GM18511 (cell line): ENCODE measurements at regions not wholly inside any gene's neighbourhood (a gene's known extent, or its start where the extent isn't known, plus 50 kb on each side); places are given as distances from the start of the nearest gene placed in this dataset.

Experiments
- ATAC-seq: cut with Tn5 transposase; IDR thresholded peaks from one replicate; pipeline ENCODE4 v1.9.1; 2021; ENCODE audit warnings: mild to moderate bottlenecking, moderate library complexity; ENCODE audit not compliant: unreplicated experiment

DNA sequence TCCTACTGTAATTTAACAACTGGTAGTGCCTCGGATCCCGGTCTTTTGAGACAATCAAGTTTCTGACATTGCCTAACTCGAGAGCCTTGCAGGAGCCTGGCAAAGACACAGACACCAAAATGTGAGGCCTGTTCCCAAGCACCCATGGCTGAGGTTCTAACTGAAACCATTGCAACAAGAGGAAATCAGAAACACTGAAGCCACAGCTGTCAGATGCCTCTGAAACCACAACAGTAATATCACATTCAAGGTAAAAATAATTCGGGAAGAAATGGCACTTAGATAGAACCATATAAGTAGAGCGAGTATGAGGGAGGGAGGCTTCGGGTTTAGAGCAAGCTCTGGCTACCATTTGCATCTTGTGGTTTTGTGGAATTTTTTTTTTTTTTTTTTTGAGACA lies 285.9 kb downstream of the FBXO15 start:
- no peak for ATAC-seq

DNA sequence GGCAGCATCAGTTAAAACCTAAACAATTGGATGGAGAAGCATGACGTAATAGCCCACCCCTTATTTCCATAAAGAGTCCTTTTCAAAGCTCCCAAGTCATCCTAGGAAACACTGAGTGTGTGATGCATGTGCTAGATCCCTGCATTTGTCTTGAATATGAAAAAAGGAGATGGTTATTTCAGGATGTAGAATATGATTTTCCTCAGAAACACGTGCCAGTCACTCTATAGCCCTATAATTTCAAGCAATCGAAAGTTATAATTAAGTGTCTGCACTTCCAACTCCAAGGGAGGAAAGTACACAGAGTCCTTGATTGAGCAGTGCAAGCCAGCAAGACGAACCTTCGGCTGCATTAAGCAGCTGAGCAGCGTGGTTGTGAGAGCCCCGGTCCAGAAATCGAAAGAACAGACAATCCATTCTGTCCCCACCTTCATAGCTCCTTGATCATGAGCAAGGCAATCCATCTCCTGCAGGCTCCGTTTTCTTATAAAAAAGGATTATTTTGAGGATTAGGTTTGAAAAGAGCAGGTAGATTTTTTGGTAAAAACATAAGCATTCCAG lies 287.7 kb downstream of the FBXO15 start:
- no peak for ATAC-seq

DNA sequence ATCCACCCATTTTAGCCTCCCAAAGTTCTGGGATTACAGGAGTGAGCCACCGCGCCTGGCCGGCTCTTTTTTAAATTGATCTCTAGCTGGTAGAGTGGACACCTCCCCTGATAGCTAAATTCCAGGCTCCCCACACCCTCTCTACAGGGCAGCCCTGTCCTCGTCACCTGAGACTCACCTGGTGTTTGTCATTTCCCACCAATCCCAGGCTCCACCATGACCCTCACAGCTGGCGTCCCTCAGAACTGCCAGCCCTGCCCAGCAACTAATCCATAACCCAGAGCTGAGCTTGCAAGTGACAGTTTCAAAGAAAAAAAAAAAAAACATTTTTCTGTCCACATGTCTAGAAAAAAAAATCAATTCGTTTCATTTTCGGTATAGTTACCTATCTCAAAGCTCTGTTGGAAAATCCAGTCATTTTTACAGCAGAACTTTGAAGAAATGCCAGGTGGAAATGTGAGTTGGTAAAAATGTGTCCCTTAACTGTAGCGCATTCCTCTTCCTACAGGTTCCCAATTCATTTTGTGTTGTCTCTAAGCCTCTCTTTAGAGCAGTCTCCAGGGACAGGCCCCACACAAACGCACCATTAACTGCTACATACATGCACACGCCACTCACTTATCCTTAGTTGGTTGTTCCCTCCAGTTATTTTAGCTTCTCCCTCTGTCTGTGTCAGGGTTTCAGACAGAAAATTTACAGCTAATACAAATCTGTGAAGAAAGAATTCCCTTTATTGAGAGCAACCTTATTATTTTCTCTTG lies 294.7 kb downstream of the FBXO15 start:
- ATAC-seq, result no peak

DNA sequence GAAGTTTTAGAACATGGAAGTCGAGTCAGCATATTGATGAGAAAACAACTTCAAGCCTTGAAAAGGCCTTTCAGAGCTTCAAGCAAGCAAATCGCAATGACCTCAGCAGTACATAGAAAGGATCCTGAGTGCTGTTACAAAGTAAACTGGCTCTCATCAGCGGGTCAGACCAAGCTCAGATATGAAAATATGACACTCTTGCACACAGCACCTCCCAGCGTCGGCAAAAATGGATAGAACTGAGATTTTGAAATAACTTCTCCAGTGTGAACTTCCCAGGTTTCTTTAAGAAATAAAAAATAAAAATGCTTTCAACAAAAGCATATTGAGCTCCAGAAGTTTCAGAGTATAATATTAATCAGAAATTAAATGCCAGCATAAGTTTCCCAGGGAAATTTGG lies 296.9 kb downstream of the FBXO15 start:
- ATAC-seq, result no peak

DNA sequence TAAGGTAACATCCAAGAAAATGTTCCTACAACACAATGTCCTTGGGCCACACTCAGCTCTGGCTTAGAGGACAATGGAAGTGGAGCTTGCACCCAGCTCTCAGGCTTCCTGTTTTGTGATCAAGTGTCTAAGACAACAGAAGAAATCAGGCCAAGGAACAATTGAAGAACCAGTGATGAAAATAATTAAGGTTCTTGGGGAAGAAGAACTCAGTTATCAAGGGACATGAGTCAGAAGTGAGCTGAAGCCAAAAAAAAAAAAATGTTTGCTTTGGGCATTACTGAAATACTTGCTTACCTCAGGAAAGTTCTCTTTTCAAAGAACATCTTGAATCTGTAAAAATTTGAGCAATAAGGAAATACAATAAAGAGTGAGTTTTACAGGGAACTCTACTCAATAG lies 299.0 kb downstream of the FBXO15 start:
- ATAC-seq, result no peak

DNA sequence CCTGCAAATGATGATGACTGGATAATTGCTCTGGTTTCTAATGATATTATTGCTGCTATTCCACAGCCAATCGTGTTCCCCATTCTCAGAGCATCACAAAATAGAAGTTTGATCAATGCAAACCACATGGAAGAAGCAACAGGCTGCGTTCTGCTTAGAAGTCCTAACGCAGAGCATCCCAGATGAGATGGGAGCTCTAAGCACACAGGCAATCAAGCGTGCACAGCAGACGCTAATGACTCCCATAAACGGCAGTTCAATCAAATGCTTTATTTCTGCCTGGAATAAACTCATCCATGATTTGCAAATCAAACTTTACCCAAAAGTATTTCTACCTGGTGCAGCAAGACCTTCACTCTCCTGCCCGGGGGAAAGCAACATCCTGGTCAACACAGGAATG lies 304.2 kb downstream of the FBXO15 start:
- ATAC-seq, result no peak

DNA sequence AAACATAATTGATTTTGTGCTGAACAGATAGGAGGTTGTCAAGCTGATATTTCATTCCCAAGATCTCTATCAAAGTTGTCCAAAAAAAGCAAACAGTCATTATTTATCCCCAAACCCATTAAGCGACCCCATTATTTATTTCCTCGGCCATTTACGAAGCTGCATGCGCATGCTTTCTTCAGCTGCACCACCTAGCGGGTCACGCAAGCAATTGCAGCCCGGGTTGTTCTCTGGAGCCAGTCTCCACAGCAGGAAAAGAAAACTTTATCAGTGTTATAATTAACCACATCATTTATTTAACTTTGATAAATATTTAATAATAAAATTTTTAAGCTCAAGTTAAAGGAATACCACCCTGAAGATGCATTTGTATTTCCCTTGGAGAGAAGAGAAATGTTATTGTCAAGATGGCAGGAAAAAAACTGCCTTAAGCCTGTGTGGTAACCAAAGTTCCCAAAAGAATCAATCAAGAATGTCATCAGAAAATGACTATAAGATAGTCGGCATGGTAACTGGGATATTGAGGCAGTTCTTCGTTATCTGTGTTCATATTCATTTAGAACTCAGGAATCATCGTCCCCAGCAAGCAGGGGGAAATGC lies 304.7 kb downstream of the FBXO15 start:
- ATAC-seq, result peak; percentile 93

DNA sequence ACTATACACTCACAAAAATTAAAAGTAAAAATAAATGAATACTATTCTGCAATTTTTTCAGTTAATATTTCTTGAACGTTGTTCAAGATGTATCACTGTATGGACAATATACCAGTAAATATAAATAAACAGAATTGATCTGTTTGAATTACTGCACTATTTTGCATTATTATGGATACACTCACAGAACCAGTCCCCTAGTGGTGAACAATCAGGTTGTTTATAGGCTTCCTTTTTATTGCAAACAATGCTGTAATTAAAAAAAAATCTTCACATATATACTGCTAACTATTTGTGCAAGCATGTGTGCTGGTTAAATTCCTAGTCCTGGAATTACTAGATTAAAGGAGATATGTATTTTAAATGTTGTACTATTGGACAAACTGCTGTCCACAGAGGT lies 306.0 kb downstream of the FBXO15 start:
- no peak for ATAC-seq

DNA sequence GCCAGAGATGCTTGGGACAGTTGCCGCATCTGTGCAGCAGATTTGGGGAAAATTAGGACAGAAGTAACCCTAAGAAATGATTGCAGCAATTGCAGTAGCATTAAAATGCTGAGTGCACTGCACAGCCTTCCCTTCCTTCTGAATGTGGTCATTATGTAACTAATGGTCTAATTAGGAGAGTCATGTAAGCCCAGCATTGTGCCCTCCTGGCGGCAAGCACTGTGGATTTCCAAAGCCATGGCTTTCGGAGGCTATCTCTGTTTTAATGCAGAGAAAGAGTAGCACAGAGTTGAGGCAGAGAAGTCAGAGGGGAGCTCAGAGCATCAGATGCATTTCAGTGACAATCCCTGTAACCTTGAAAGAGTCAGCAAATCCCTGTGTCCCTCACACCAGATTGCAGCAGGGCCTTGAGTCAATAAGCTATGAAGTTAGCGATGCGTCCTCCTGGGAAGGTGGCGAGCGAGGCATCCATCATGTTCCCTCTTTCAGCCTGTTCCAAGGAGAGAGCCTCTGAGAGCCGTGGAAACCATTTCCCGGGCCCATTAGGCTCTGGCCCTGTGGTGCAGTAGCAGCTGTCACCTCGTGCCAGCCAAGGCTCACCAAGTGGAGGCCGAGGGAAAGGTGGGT lies 307.2 kb downstream of the FBXO15 start:
- no peak for ATAC-seq

DNA sequence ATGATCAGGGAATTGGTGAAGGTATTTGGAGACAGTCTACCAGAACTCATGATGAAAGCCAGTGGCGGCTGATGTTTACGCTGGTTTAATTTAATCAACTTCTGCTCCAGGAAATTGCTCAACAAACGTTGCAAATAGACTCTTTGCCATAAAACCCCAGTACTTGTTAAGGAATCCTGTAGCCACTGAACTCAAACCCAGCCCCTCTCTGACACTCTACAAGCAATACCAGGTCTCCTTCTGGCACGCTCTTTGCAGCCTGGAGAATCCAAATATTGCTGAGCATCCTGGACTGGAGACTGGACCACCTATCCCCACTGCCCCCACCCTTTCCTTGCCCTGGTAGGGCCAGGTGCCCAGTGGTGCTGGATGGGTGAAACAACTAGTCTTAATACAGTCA lies 308.2 kb downstream of the FBXO15 start:
- no peak for ATAC-seq

DNA sequence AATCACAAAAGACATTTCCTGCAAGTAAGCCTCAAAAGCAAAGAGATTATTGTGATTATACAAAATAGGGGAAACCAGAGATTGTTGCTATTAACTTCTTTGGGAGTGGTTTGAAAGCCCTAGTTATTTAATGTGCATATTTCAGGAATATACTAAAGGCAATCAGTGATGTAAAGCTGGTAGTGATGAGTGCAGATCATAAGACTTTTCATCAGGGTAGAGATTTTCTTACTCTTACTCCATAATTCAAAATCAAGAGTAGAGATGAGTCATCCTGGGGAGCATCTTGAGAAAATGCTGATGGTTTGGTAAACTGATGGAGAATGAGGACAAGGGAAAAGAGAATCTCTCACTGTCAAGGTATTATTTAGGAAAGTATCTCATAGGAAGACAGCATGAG lies 309.5 kb downstream of the FBXO15 start:
- no peak for ATAC-seq

DNA sequence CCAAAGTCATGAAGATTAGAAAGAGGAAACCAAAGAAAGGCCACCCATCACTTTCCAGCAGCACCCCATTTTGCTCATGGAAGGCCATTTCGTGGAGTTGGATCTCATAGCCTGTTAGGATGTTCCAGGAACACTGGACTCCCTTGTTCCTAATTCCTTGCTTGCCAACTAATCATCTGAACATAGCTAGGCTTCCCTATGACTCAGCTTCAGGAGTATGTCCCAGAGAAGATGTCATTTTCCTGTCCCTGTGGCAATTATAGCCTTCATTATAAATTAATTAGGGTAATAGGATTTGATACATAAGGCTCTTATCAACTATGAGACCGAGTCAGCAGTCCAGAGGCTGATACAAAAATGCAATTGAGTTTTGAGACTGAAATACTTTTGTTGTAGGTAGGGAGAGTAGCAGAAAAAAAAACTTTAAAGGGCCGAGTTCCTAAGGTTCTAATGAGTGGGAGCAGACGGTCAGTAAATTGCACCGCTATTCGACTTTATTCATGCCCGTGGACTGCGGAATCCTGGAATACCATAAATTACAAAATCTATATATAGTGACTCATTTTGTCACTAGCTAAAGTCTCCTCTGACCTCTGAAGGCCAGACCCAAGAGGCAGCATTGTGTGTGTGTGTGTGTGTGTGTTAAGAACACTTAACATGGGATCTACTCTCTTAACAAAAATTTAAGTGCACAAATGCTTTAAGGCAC lies 311.8 kb downstream of the FBXO15 start:
- no peak for ATAC-seq

DNA sequence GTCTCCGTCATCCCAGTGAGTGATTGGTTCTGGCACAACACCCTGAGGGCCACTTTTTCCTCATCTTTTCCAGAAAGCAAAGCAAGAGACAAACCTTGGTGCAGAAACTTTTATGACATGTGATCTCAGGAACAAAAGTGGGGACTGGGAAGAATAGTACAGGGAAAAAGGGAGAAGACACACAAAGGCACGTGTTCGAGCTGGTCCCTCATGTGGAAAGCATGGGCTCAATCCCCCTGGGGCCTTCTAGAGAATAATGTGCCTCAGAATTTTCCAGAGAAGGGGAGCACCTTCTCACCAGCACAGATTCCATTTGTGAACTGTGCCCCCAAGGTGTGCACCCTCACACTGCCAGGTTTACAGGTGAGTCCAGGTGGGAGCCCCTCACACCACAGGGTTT lies 312.6 kb downstream of the FBXO15 start:
- no peak for ATAC-seq

DNA sequence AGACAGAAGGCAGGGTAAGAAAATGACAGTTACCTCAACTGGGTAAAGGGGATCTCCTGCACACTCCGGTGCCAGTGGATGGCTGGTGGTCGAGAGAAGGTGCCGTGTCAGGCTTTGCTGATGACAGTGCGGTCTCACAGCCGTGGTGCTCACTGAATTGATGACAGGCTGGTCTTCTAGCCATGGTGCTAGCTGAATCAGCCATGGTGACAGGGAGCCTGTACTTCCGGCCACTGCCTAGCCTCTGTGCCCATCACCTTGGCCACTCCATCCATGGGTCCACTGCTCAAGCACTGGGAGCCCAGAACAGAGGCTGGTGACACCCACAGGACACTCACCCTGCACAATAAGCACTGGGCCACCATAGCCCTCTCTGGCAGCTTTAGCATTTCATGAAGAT lies 315.9 kb downstream of the FBXO15 start:
- ATAC-seq, result no peak

DNA sequence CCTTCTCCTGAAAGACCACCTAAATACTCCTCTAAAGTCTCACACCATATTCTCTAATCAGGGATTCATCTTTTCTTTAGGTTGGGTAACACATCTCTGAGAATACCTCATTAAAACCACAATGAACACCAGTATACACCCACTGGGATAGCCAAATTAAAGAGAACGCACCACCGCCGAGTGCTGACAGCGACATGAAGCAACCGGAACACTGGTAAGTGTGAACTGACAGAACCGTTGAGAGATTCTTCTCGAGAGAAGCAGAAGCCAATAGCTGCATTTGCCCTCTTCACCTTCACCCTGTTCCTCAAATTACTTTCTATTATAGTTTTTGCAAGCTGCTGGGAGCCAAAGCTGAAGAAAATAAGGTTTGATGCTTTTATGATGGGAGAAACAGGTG lies 318.5 kb downstream of the FBXO15 start:
- ATAC-seq, result no peak

DNA sequence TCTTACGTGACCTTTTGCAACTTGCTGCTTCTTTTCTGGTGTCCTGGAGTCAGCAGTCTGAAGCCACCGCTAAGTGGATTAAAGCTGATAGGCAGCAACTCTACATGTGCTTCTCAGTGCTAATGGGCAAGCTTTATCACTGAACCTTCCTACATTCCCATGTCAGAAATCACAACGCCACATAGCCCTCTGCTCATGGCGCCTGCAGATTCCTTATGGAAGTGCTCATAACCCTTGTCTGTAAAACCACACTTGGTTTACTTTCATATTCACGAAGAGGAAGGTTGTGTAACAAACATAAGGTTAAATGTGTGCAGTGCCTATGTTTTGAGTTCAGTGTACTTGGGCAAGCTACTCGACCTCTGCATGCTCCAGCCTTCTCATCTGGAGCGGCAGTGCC lies 319.8 kb downstream of the FBXO15 start:
- ATAC-seq, result no peak

DNA sequence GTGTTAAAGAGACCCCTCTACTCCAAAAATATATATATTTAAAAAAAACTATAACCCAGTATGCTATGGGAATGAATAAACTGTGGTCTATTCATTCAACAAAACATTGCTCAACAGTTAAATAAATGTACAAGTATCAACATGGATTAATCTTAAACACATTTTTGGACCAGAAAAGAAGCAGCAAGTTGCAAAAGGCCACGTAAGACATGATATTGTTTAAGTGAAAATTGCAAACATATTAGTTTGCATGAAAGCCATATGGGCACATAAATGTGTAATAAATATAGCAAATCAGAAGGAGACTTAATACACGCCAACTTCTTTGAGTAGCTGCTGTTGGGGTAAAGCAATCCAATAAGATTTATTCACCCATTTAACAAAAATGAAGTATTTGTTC lies 321.5 kb downstream of the FBXO15 start:
- ATAC-seq, result no peak

DNA sequence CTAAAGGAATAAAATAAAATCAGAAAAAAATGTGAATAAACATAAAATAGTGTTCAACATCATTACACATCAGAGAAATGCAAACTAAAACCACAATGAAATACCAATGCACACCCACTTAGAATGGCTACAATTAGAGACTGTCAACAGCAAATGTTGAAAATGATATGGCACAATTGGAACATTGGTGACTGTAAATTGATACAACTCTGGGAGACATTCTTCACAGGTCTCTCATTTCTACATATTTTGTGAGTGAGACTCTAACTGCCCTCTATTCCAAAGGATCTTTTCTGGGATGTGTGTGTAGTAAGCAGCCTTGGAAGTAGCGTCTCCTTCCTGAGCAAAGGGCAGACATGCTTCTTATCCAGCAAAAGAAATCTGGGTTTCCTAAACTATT lies 323.0 kb downstream of the FBXO15 start:
- ATAC-seq, result no peak

DNA sequence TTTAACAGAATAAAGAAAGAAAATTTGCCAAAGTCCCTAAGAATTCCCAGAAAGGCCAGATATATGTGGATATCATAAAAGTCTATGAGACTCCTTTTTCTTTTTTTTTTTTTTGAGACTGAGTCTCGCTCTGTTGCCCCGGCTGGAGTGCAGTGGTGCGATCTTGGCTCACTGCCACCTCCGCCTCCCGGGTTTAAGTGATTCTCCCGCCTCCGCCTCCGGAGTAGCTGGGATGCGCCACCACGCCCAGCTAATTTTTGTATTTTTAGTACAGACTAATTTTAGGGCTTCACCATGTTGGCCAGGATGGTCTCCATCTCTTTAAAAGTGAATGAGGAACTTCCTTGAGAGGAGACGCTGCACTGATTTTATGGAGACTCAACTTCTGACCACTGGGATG lies 335.2 kb downstream of the FBXO15 start:
- no peak for ATAC-seq

DNA sequence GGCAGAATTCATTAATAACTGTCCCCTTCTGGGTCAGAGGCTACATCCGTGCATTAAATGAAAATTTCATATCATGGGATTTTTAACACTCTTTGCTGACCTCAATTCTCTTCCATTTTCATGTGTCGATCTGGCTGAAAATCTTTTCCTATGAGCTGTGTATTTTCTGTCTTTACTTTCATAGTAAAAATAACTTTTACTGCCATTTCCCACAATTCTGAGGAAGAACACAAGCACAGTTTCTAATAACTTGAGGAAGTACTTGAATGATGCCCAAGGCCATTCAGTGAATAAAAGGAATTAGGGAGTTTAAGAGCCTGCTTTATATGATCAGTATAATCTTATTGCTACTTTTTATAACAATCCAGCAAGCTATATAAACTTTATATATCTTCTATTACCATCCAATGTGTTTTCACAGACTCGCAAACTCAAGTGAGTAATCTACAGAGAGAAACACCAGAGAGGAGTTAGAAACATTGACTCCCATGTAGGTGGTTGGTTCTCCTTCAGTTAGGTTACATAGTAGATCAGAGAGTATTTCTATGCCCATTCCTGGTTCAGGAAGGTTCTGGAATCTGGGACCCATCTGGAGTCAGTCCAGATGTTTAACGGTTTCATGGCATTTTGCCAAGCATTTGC lies 340.0 kb downstream of the FBXO15 start:
- no peak for ATAC-seq

DNA sequence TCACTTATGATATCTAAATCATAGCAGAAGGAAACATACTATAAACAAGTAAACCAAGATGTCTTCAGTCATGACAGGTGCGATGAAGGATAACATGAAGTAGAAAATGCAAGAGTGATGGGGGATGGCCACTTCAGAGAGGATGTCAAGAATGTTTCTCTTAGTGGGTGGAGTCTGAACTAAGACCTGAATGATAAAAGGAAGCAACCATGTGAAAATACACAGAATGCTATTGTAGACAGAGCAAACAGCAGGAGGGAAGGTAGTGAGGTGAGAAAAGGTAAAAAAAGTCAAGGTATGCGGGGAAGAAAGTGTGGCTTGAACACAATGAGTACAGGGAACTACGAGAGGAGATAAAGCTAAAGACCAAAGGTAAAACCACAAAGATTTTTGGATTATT lies 341.6 kb downstream of the FBXO15 start:
- ATAC-seq, result no peak
